KMS-11 (cell line): ENCODE measurements at regions not wholly inside any gene's neighbourhood (a gene's known extent, or its start where the extent isn't known, plus 50 kb on each side); places are given as distances from the start of the nearest gene placed in this dataset.

Experiments used
- H2AFZ ChIP-seq: fragments of 200-600 bp; sonication (generic); 2 replicates; pipeline ENCODE4 v1.6.1; 2016; ENCODE audit warnings: antibody characterized with exemption, mixed run types, low read depth
- H3K27ac ChIP-seq: fragments of 200-600 bp; sonication (generic); 2 replicates; pipeline ENCODE4 v1.6.1; 2016; ENCODE audit warnings: mild to moderate bottlenecking, mixed run types
- H3K27me3 ChIP-seq: fragments of 200-600 bp; sonication (generic); 2 replicates; pipeline ENCODE4 v1.6.1; 2017; ENCODE audit warnings: mild to moderate bottlenecking, low read depth, mixed run types, moderate library complexity; ENCODE audit not compliant: insufficient read depth
- H3K36me3 ChIP-seq: fragments of 200-600 bp; sonication (generic); 2 replicates; pipeline ENCODE4 v1.6.1; 2017; ENCODE audit warnings: mild to moderate bottlenecking, mixed run types; ENCODE audit not compliant: insufficient read depth
- H3K4me1 ChIP-seq: fragments of 200-600 bp; sonication (generic); 2 replicates; pipeline ENCODE4 v1.6.1; 2016; ENCODE audit warnings: mild to moderate bottlenecking, low read depth, mixed run types; ENCODE audit not compliant: poor library complexity, severe bottlenecking
- H3K4me2 ChIP-seq: fragments of 200-600 bp; sonication (generic); 2 replicates; pipeline ENCODE4 v1.7.0; 2016; ENCODE audit warnings: mild to moderate bottlenecking, mixed run types
- H3K4me3 ChIP-seq: fragments of 200-600 bp; sonication (generic); IDR thresholded peaks from 2 replicates; pipeline ENCODE4 v1.6.1; 2017; ENCODE audit warnings: low read depth, low read length, mixed read lengths; ENCODE audit not compliant: insufficient read depth
- H3K79me2 ChIP-seq: fragments of 200-600 bp; sonication (generic); 2 replicates; pipeline ENCODE4 v1.6.1; 2016; ENCODE audit warnings: low read depth, mixed run types; ENCODE audit not compliant: insufficient read depth
- H3K9ac ChIP-seq: fragments of 200-600 bp; sonication (generic); 2 replicates; pipeline ENCODE4 v1.6.1; 2016; ENCODE audit warnings: mild to moderate bottlenecking, mixed run types
- H4K20me1 ChIP-seq: fragments of 200-600 bp; sonication (generic); 2 replicates; pipeline ENCODE4 v1.6.1; 2016; ENCODE audit warnings: mild to moderate bottlenecking, mixed run types; ENCODE audit not compliant: insufficient read depth
- CTCF ChIP-seq: fragments of 200-600 bp; sonication (generic); conservative IDR thresholded peaks from 2 replicates; pipeline ENCODE4 v1.6.1; 2017; ENCODE audit warnings: low read depth, mild to moderate bottlenecking, antibody characterized with exemption, low read length, moderate library complexity, mixed read lengths

DNA sequence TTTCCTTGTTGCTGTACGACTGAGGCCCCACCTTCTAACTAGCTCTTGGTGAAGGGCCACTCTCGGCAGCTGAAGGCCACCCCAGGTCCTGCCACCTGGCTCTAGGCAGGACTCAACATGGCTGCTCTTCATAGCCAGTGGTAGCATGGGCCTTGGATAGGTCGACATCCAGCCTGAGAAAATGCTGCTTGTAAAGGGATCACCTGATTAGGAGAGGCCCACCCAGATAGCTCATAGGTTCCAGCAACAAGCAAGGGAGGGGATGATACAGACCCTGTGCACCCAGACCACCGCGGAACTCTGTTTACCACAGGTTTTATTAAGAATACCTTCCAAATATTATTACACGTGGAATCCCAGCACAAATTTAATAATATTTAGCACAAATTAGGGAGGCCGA lies 341.4 kb downstream of the BRD1 start:
- Histone ChIP-seq H3K4me3 (no peak overlapping the region), H3K36me3 (no peaks in the 10 kb centered on the region), H4K20me1 (no peaks in the 10 kb centered on the region), H3K27me3 (peaks cover 8% of the 10 kb centered on the region), H3K4me1 (no peaks in the 10 kb centered on the region), H3K79me2 (no peaks in the 10 kb centered on the region), H3K4me2 (no peak overlapping the region), H3K27ac (no peak overlapping the region), H3K9ac (no peak overlapping the region), H2AFZ (no peak overlapping the region)
- no peak for TF ChIP-seq CTCF

DNA sequence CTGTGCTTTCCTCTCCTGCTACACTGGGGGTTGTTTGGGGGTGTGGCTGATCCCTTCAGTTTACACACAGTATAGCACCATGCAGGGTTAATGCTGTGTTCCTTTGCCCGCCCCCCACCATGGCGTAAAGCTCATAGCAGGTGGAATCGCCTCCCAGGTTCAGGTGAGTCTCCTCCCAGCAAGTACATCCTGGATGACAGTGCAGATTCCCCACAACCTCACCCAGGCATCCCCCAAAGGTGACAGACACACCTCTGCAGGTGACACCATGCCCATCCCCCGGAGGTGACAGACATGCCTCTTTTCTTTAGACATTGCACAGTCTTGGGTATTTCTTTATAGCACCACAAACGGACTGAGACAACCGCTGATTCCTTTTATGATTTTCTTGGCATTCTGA lies 343.7 kb downstream of the BRD1 start:
- no peaks in the 10 kb centered on the region for H3K36me3 ChIP-seq
- no peak for TF ChIP-seq CTCF
- no peak overlapping the region for H2AFZ ChIP-seq
- no peak overlapping the region for H3K4me3 ChIP-seq
- no peaks in the 10 kb centered on the region for H3K79me2 ChIP-seq
- no peak overlapping the region for H3K9ac ChIP-seq
- peaks cover 10% of the 10 kb centered on the region for H3K27me3 ChIP-seq
- H3K4me1 ChIP-seq = no peaks in the 10 kb centered on the region
- no peak overlapping the region for H3K27ac ChIP-seq
- no peak overlapping the region for H3K4me2 ChIP-seq
- no peaks in the 10 kb centered on the region for H4K20me1 ChIP-seq

DNA sequence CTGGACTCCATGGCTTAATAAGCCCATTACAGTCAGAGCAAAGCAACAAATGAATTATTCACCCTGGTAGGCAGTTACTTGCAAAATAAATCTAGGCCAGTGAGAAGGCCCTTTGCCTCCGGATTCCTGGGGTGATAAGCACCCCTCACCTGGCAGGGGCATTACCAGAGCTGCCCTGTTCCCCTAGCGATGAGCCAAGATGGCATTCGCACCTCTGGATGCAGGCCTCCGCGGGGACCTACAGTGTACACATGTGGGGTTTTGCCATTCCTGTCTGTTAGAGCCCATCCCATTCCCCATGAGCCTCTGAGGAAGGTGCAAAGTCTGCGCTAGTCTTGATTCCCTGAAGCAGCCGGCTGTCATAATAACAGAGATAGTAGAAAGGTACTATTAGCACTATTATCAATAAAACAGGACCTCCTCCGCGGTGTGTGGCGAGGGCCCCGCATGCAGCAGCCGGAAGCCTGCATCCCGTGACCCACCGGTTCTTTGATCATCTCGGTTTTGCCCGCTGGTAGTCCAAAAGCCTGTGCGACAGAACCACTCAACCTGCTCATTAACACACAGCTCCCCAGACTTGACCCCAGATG lies 344.3 kb downstream of the BRD1 start:
- Histone ChIP-seq H3K36me3 (no peaks in the 10 kb centered on the region), H3K27ac (no peak overlapping the region), H3K9ac (no peak overlapping the region), H3K79me2 (no peaks in the 10 kb centered on the region), H3K4me2 (no peak overlapping the region), H4K20me1 (no peaks in the 10 kb centered on the region), H2AFZ (no peak overlapping the region), H3K4me1 (no peaks in the 10 kb centered on the region), H3K4me3 (no peak overlapping the region), H3K27me3 (peaks cover 9% of the 10 kb centered on the region)
- no peak for TF ChIP-seq CTCF

DNA sequence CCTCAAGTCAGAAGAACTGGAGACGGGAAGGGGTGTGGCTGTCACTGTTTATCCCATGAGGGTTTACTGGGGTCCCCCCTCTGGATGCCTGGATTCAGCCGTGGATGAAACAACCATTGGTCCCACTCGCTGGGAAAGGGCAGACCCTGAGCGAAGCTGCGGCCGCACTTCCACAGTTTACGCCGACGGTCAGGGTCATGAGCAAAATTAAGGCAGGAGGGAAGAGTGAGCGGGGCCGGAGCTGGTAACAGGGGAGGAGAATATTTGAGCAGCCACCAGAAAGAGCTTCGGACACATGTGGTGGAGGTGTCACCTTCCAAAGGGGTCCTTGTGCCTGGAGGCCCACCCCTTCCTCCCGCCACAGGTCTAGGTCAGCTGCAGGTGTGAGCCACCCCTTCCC lies 344.9 kb downstream of the BRD1 start:
- Histone ChIP-seq H3K36me3 (no peaks in the 10 kb centered on the region), H3K4me3 (no peak overlapping the region), H3K27ac (no peak overlapping the region), H3K4me1 (no peaks in the 10 kb centered on the region), H3K79me2 (no peaks in the 10 kb centered on the region), H2AFZ (no peak overlapping the region), H3K27me3 (peaks cover 8% of the 10 kb centered on the region), H3K9ac (no peak overlapping the region), H3K4me2 (no peak overlapping the region), H4K20me1 (no peaks in the 10 kb centered on the region)
- no peak for TF ChIP-seq CTCF
